ENCODE measurements at regions not wholly inside any gene's neighbourhood (a gene's known extent, or its start where the extent isn't known, plus 50 kb on each side); places are given as distances from the start of the nearest gene placed in this dataset.

DNA sequence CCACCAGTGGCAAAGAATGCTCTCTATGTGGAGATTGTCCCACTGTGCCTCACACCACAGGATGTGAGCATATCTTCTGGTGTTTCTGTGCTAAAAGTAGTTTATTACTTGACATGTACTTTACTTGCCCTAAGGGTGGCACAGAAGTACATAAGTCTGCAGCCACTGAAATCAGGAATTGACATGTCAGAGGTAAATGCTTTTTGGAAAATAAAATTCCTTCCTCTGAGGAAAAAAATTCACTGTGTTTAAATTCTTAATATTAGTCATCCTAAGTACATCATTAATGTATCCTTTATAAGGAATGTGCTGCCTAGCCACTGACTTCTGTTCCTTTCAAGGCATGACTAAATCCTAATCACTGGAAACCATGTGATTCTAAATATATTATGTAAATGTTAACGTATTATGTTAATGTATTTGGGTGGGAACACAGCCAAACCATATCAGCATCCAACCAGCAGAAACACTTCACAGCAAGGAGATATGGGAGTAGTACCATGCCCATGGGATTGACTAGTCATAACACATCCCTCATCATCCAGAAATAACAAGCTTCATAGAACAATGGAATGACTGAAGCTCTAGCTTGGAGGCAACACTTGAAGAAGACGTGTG lies 239.7 kb upstream of the PPFIA2 start (continued):
- TF ChIP-seq ATF1 (CRISPR knock-in tag; IDR thresholded peaks at IDR 0.05) (no peak), ZNF532 (CRISPR knock-in tag; IDR thresholded peaks at IDR 0.05; ENCODE audit: borderline replicate concordance) (no peak), ARID4B (CRISPR knock-in tag; IDR thresholded peaks at IDR 0.05; ENCODE audit: borderline replicate concordance) (no peak), TEAD4 (CRISPR knock-in tag; IDR thresholded peaks at IDR 0.05) (no peak), MYBL2 (CRISPR knock-in tag; IDR thresholded peaks at IDR 0.05) (no peak)

- peak; percentile 99 for ATAC-seq
- peak; percentile 38 for DNase-seq (ENCODE audit: low spot score)
- CTCF ChIA-PET = interaction anchor here (0.6 to 1.1 kb wide), 7 partner anchors 16 to 432 kb away, joined by 3 to 6 read pairs (median 3); no protein-coding TSS in a partner anchor
- Mint-ChIP-seq H3K4me1 (peaks cover 16% of the 10 kb centered on the region), H3K27ac (peak overlapping the region; percentile 45; the same call in 1 of the 2 replicates), H3K9me3 (peaks cover 3% of the 10 kb centered on the region; the same call in 1 of the 2 replicates), H3K36me3 (0 out of 2 replicates have a peak, but pooled peaks cover 2% of the 10 kb centered on the region), H3K27me3 (ENCODE audit: low read depth) (no peaks in the 10 kb centered on the region), H3K4me3 (no peak overlapping the region)
- POLR2A ChIA-PET = no interaction called here
- no peak for TF ChIP-seq JAZF1 (CRISPR knock-in tag; IDR thresholded peaks at IDR 0.05)
- TF ChIP-seq ZNF425 (CRISPR knock-in tag; conservative IDR thresholded peaks at IDR 0.05) = no peak
- TF ChIP-seq ESRRA (CRISPR knock-in tag; IDR thresholded peaks at IDR 0.05; ENCODE audit: borderline replicate concordance) = no peak
- TF ChIP-seq, protein P1, sequence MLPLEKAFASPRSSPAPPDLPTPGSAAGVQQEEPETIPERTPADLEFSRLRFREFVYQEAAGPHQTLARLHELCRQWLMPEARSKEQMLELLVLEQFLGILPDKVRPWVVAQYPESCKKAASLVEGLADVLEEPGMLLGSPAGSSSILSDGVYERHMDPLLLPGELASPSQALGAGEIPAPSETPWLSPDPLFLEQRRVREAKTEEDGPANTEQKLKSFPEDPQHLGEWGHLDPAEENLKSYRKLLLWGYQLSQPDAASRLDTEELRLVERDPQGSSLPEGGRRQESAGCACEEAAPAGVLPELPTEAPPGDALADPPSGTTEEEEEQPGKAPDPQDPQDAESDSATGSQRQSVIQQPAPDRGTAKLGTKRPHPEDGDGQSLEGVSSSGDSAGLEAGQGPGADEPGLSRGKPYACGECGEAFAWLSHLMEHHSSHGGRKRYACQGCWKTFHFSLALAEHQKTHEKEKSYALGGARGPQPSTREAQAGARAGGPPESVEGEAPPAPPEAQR (CRISPR knock-in tag; IDR thresholded peaks at IDR 0.05) = no peak
- TF ChIP-seq SP1 (CRISPR knock-in tag; conservative IDR thresholded peaks at IDR 0.05) = no peak
- TF ChIP-seq TCF7 (CRISPR knock-in tag; IDR thresholded peaks at IDR 0.05; ENCODE audit: low read depth) = no peak
- no peak for TF ChIP-seq CREB1 (CRISPR knock-in tag; IDR thresholded peaks at IDR 0.05)
- TF ChIP-seq ZNF671 (CRISPR knock-in tag; IDR thresholded peaks at IDR 0.05) = no peak
- TF ChIP-seq ZNF532 (CRISPR knock-in tag; IDR thresholded peaks at IDR 0.05; ENCODE audit: borderline replicate concordance) = no peak
- TF ChIP-seq, protein P2, sequence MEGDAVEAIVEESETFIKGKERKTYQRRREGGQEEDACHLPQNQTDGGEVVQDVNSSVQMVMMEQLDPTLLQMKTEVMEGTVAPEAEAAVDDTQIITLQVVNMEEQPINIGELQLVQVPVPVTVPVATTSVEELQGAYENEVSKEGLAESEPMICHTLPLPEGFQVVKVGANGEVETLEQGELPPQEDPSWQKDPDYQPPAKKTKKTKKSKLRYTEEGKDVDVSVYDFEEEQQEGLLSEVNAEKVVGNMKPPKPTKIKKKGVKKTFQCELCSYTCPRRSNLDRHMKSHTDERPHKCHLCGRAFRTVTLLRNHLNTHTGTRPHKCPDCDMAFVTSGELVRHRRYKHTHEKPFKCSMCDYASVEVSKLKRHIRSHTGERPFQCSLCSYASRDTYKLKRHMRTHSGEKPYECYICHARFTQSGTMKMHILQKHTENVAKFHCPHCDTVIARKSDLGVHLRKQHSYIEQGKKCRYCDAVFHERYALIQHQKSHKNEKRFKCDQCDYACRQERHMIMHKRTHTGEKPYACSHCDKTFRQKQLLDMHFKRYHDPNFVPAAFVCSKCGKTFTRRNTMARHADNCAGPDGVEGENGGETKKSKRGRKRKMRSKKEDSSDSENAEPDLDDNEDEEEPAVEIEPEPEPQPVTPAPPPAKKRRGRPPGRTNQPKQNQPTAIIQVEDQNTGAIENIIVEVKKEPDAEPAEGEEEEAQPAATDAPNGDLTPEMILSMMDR (IDR thresholded peaks at IDR 0.05) = no peak
Observed at GRCh38 chr12:81992461-81992860, 233.3 kb upstream of the PPFIA2 start.
